Testis (tissue), 2 donors: ENCODE measurements at regions not wholly inside any gene's neighbourhood (a gene's known extent, or its start where the extent isn't known, plus 50 kb on each side); places are given as distances from the start of the nearest gene placed in this dataset.

Source experiments
- DNase-seq: peaks from one replicate; pipeline ENCODE4 v3.0.0-alpha.2; 2019
- H3K27ac ChIP-seq, 2 donors: fragments of 200-600 bp; sonication (generic); one replicate each; pipeline ENCODE4 v1.5.1; 2019
- H3K27me3 ChIP-seq: fragments of 200-600 bp; sonication (generic); one replicate; pipeline ENCODE4 v1.5.1; 2019
- H3K36me3 ChIP-seq: fragments of 200-600 bp; sonication (generic); one replicate; pipeline ENCODE4 v1.5.1; 2017; ENCODE audit warnings: low read depth; ENCODE audit errors: missing control alignments
- H3K4me1 ChIP-seq: fragments of 200-600 bp; sonication (generic); one replicate; pipeline ENCODE4 v1.5.1; 2019
- H3K4me3 ChIP-seq, 2 donors: fragments of 200-600 bp; sonication (generic); one replicate each; pipeline ENCODE4 v1.5.1; 2017 to 2019
- H3K9me3 ChIP-seq: fragments of 200-600 bp; sonication (generic); one replicate; pipeline ENCODE4 v1.5.1; 2017
- POLR2A ChIP-seq: fragments of 450-650 bp; IDR thresholded peaks from one replicate; pipeline ENCODE4 v1.6.1; 2017; ENCODE audit warnings: antibody characterized with exemption, mild to moderate bottlenecking, moderate library complexity
- WGBS, 2 donors: methylation state at CpG; one replicate each; pipeline ENCODE4 v1.1.5; 2018; 5-methylcytosine and 5-hydroxymethylcytosine counted together
- intact Hi-C: fragments of 100-400 bp; cut with DNase I; formaldehyde crosslinking; loops from one replicate; pipeline ENCODE4 v1.15.1; 2023; ENCODE audit warnings: low total_unique reads
- TF ChIP-seq, protein P1 (sequence below), 3 experiments: fragments of 450-650 bp in 2 of 3; fragments of 200-600 bp in 1 of 3; sonication (generic) in 1 of 3; IDR thresholded peaks; one replicate each; pipeline ENCODE4 v1.5.1; 2016 to 2019; ENCODE audit warnings: antibody characterized with exemption in 3 of 3, mild to moderate bottlenecking in 2 of 3, moderate library complexity in 1 of 3

DNA sequence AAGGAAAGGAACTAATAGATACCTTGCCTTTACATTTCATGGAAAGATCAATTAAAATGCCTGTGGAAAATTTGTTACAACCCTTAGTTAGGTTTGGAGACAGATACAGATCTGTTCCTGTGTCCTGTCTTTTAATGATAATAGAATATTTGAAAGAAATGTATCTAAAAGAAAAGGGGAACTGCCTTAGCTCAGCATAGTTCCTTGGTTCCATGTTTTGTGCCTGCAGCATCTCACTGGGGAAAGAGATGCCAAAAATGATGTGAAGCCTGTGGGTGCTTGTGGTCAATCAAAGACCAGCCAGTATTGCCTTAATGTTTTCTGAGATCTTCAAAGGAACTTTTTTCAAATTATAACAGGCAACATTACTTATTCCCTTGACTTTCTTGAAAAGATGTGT, 147.6 kb downstream of the ADCYAP1 start:
- H3K27ac ChIP-seq, result no peak overlapping the region
- H3K36me3 ChIP-seq, result no peaks in the 10 kb centered on the region
- no peaks in the 10 kb centered on the region for H3K9me3 ChIP-seq
- H3K4me3 ChIP-seq, result no peak overlapping the region
- H3K27me3 ChIP-seq, result no peaks in the 10 kb centered on the region
- H3K4me1 ChIP-seq, result no peaks in the 10 kb centered on the region
- no peak for DNase-seq
- intact Hi-C loops, result no loop called here
- TF ChIP-seq, protein P1, sequence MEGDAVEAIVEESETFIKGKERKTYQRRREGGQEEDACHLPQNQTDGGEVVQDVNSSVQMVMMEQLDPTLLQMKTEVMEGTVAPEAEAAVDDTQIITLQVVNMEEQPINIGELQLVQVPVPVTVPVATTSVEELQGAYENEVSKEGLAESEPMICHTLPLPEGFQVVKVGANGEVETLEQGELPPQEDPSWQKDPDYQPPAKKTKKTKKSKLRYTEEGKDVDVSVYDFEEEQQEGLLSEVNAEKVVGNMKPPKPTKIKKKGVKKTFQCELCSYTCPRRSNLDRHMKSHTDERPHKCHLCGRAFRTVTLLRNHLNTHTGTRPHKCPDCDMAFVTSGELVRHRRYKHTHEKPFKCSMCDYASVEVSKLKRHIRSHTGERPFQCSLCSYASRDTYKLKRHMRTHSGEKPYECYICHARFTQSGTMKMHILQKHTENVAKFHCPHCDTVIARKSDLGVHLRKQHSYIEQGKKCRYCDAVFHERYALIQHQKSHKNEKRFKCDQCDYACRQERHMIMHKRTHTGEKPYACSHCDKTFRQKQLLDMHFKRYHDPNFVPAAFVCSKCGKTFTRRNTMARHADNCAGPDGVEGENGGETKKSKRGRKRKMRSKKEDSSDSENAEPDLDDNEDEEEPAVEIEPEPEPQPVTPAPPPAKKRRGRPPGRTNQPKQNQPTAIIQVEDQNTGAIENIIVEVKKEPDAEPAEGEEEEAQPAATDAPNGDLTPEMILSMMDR (IDR thresholded peaks at IDR 0.05), result no peak
- no peak for TF ChIP-seq POLR2A

GRCh38 chr18:1053331-1054315, 149.0 kb downstream of the ADCYAP1 start:
- H3K36me3 ChIP-seq, result no peaks in the 10 kb centered on the region
- no peak for TF ChIP-seq POLR2A
- TF ChIP-seq, protein P1 (IDR thresholded peaks at IDR 0.05), result no peak
- H3K27ac ChIP-seq, result no peak overlapping the region
- 31 to 34% methylated on average over 5 of the region's 5 CpGs for WGBS, 2 donors
- DNase-seq, result no peak
- H3K4me3 ChIP-seq, result peak overlapping the region in 1 of 2 donors; percentile 14
- intact Hi-C loops, result no loop called here
- no peaks in the 10 kb centered on the region for H3K9me3 ChIP-seq
- no peaks in the 10 kb centered on the region for H3K4me1 ChIP-seq
- H3K27me3 ChIP-seq, result no peaks in the 10 kb centered on the region

- no peaks in the 10 kb centered on the region for H3K4me1 ChIP-seq
- intact Hi-C loops, result no loop called here
- H3K9me3 ChIP-seq, result no peaks in the 10 kb centered on the region
- no peak for DNase-seq
- no peak for TF ChIP-seq POLR2A
- TF ChIP-seq, protein P1 (IDR thresholded peaks at IDR 0.05), result no peak
- H3K27me3 ChIP-seq, result no peaks in the 10 kb centered on the region
- WGBS, 2 donors, result 86 to 92% methylated on average over 2 of the region's 2 CpGs
- no peak overlapping the region for H3K27ac ChIP-seq
- H3K36me3 ChIP-seq, result no peaks in the 10 kb centered on the region
- no peak overlapping the region for H3K4me3 ChIP-seq
These were observed 151.7 kb downstream of the ADCYAP1 start for GRCh38 chr18:1056404-1056803.

- no peaks in the 10 kb centered on the region for H3K4me1 ChIP-seq
- no peak for TF ChIP-seq POLR2A
- TF ChIP-seq, protein P1 (IDR thresholded peaks at IDR 0.05), result no peak
- DNase-seq, result no peak
- no peaks in the 10 kb centered on the region for H3K27me3 ChIP-seq
- no peaks in the 10 kb centered on the region for H3K9me3 ChIP-seq
- no peak overlapping the region for H3K4me3 ChIP-seq
- no peak overlapping the region for H3K27ac ChIP-seq
- WGBS, 2 donors, result 90 to 94% methylated on average over 3 of the region's 3 CpGs
- intact Hi-C loops, result no loop called here
- H3K36me3 ChIP-seq, result no peaks in the 10 kb centered on the region
These were observed 152.7 kb downstream of the ADCYAP1 start for GRCh38 chr18:1057367-1057766.

DNA sequence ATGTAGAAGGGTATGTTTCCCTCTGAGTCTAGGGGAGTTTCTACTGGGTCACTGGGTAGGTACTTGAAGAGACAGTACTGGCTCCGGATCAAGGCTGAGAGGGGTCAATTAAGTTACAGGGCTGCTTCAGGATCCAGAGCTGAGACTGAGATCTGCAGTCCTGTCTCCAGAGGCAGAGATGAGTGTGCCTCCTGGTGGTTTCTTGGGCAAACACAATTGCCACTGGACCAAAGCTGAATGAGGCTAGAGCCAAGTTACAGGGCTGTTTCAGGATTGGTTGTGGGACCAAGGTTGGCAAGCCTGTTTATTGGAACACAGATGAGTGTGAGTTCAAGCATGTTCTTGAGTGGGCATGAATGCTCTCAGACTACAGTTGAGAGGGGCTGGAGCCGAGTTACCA, 157.9 kb downstream of the ADCYAP1 start:
- H3K36me3 ChIP-seq, result no peaks in the 10 kb centered on the region
- no peak for DNase-seq
- intact Hi-C loops, result no loop called here
- H3K27ac ChIP-seq, result no peak overlapping the region
- no peak for TF ChIP-seq POLR2A
- TF ChIP-seq, protein P1 (IDR thresholded peaks at IDR 0.05), result no peak
- WGBS, 2 donors, result 84 to 100% methylated on average over 2 of the region's 2 CpGs
- H3K4me3 ChIP-seq, result no peak overlapping the region
- no peaks in the 10 kb centered on the region for H3K4me1 ChIP-seq
- no peaks in the 10 kb centered on the region for H3K9me3 ChIP-seq
- H3K27me3 ChIP-seq, result no peaks in the 10 kb centered on the region
